H9 (cell line): ENCODE measurements at regions not wholly inside any gene's neighbourhood (a gene's known extent, or its start where the extent isn't known, plus 50 kb on each side); places are given as distances from the start of the nearest gene placed in this dataset.

Experiments
- DNase-seq: peaks from one replicate; pipeline ENCODE4 v3.0.0-alpha.2; 2017
- H2AFZ ChIP-seq: one replicate; pipeline ENCODE4 v1.6.1; 2013; ENCODE audit warnings: mild to moderate bottlenecking, low read length, control low read depth, moderate library complexity
- H2AK5ac ChIP-seq: 2 replicates; pipeline ENCODE4 v1.6.1; 2013; ENCODE audit warnings: low read length, control low read depth, mixed read lengths; ENCODE audit not compliant: insufficient read length
- H2BK120ac ChIP-seq: one replicate; pipeline ENCODE4 v1.6.1; 2013; ENCODE audit warnings: low read depth, mild to moderate bottlenecking, low read length, control low read depth, inconsistent platforms; ENCODE audit not compliant: poor library complexity, severe bottlenecking
- H2BK12ac ChIP-seq: 2 replicates; pipeline ENCODE4 v1.6.1; 2013; ENCODE audit warnings: low read length, control low read depth, mixed read lengths, low read depth; ENCODE audit not compliant: insufficient read length
- H2BK15ac ChIP-seq: 2 replicates; pipeline ENCODE4 v1.6.1; 2013; ENCODE audit warnings: low read depth, low read length, control low read depth
- H2BK20ac ChIP-seq: one replicate; pipeline ENCODE4 v1.6.1; 2013; ENCODE audit warnings: low read depth, mild to moderate bottlenecking, low read length, control low read depth, inconsistent platforms; ENCODE audit not compliant: poor library complexity, severe bottlenecking
- H2BK5ac ChIP-seq: 2 replicates; pipeline ENCODE4 v1.6.1; 2013; ENCODE audit warnings: low read length, control low read depth, mixed read lengths; ENCODE audit not compliant: insufficient read length
- H3K14ac ChIP-seq: 2 replicates; pipeline ENCODE4 v1.6.1; 2013; ENCODE audit warnings: low read length, control low read depth; ENCODE audit not compliant: insufficient read depth
- H3K18ac ChIP-seq: 2 replicates; pipeline ENCODE4 v1.6.1; 2013; ENCODE audit warnings: low read depth, mild to moderate bottlenecking, mixed read lengths, low read length, control low read depth; ENCODE audit not compliant: insufficient read length
- H3K23ac ChIP-seq: 2 replicates; pipeline ENCODE4 v1.6.1; 2013; ENCODE audit warnings: low read length, control low read depth, mixed read lengths, low read depth; ENCODE audit not compliant: insufficient read length
- H3K23me2 ChIP-seq: 2 replicates; pipeline ENCODE4 v1.6.1; 2013; ENCODE audit warnings: low read depth, mild to moderate bottlenecking, mixed read lengths, low read length, control low read depth; ENCODE audit not compliant: insufficient read length, poor library complexity, severe bottlenecking
- H3K27ac ChIP-seq: 2 replicates; pipeline ENCODE4 v1.5.1; 2013; ENCODE audit warnings: low read length, control low read depth, mixed read lengths, low read depth; ENCODE audit not compliant: insufficient read length
- H3K27me3 ChIP-seq: 2 replicates; pipeline ENCODE4 v1.6.1; 2013; ENCODE audit warnings: low read length, control low read depth, inconsistent platforms; ENCODE audit not compliant: insufficient read depth
- H3K4ac ChIP-seq: 2 replicates; pipeline ENCODE4 v1.6.1; 2013; ENCODE audit warnings: low read depth, mild to moderate bottlenecking, control low read depth, inconsistent platforms, low read length, moderate library complexity
- H3K4me1 ChIP-seq: 2 replicates; pipeline ENCODE4 v1.6.1; 2013; ENCODE audit warnings: low read length, control low read depth, inconsistent platforms; ENCODE audit not compliant: insufficient read depth
- H3K4me2 ChIP-seq: 2 replicates; pipeline ENCODE4 v1.6.1; 2013; ENCODE audit warnings: low read length, control low read depth, mixed read lengths; ENCODE audit not compliant: insufficient read length, insufficient read depth
- H3K56ac ChIP-seq: 2 replicates; pipeline ENCODE4 v1.6.1; 2013; ENCODE audit warnings: low read depth, mild to moderate bottlenecking, mixed read lengths, low read length, control low read depth; ENCODE audit not compliant: insufficient read length
- H3K79me1 ChIP-seq: 2 replicates; pipeline ENCODE4 v1.6.1; 2013; ENCODE audit warnings: low read depth, mild to moderate bottlenecking, moderate library complexity, low read length, control low read depth, inconsistent platforms; ENCODE audit not compliant: insufficient read depth, poor library complexity, severe bottlenecking
- H3K79me2 ChIP-seq: 2 replicates; pipeline ENCODE4 v1.6.1; 2013; ENCODE audit warnings: low read length, control low read depth, inconsistent platforms; ENCODE audit not compliant: insufficient read depth
- H3K9ac ChIP-seq: 2 replicates; pipeline ENCODE4 v1.6.1; 2013; ENCODE audit warnings: low read length, control low read depth, mixed read lengths; ENCODE audit not compliant: insufficient read length; ENCODE audit errors: extremely low read depth
- H3K9me3 ChIP-seq: one replicate; pipeline ENCODE4 v1.6.1; 2013; ENCODE audit warnings: low read depth, low read length, inconsistent platforms; ENCODE audit not compliant: control insufficient read depth
- H3T11ph ChIP-seq: one replicate; pipeline ENCODE4 v1.6.1; 2013; ENCODE audit warnings: mild to moderate bottlenecking, low read length, control low read depth, inconsistent platforms
- H4K20me1 ChIP-seq: one replicate; pipeline ENCODE4 v1.6.1; 2013; ENCODE audit not compliant: control insufficient read depth, insufficient read length, insufficient read depth
- H4K5ac ChIP-seq: 2 replicates; pipeline ENCODE4 v1.6.1; 2013; ENCODE audit warnings: low read depth, mild to moderate bottlenecking, mixed read lengths, low read length, control low read depth; ENCODE audit not compliant: insufficient read length
- H4K8ac ChIP-seq: replicated peaks from 2 replicates; pipeline ENCODE4 v1.6.1; 2013; ENCODE audit warnings: low read length, control low read depth, mixed read lengths, low read depth; ENCODE audit not compliant: insufficient read length
- H4K91ac ChIP-seq: 2 replicates; pipeline ENCODE4 v1.6.1; 2013; ENCODE audit warnings: low read depth, mild to moderate bottlenecking, moderate library complexity, mixed read lengths, low read length, control low read depth; ENCODE audit not compliant: insufficient read length
- H3K27ac Mint-ChIP-seq, 3 experiments: 2 replicates in 2 of 3; 3 replicates in 1 of 3; pipeline ENCODE4 v1.8.0; 2020 to 2021; ENCODE audit warnings: mixed read lengths in 3 of 3, mild to moderate bottlenecking in 1 of 3, moderate library complexity in 1 of 3
- H3K27me3 Mint-ChIP-seq: 2 replicates; pipeline ENCODE4 v1.8.0; 2021; ENCODE audit warnings: low read depth, mild to moderate bottlenecking, moderate library complexity, mixed read lengths
- H3K36me3 Mint-ChIP-seq, 3 experiments: 2 replicates in 2 of 3; 3 replicates in 1 of 3; pipeline ENCODE4 v1.8.0; 2020 to 2021; ENCODE audit warnings: low read depth in 3 of 3, mixed read lengths in 3 of 3; ENCODE audit not compliant: insufficient read depth in 1 of 3
- H3K4me1 Mint-ChIP-seq, 2 experiments: 2 replicates each; pipeline ENCODE4 v1.8.0; 2020; ENCODE audit warnings: mixed read lengths in 2 of 2
- H3K4me3 Mint-ChIP-seq, 2 experiments: 2 replicates in 1 of 2; 3 replicates in 1 of 2; pipeline ENCODE4 v1.8.0; 2020 to 2021; ENCODE audit warnings: mild to moderate bottlenecking in 2 of 2, mixed read lengths in 2 of 2, moderate library complexity in 1 of 2
- H3K9me3 Mint-ChIP-seq, 2 experiments: 2 replicates in 1 of 2; 3 replicates in 1 of 2; pipeline ENCODE4 v1.8.0; 2020; ENCODE audit warnings: mild to moderate bottlenecking in 2 of 2, mixed read lengths in 2 of 2, moderate library complexity in 1 of 2
- TF ChIP-seq, protein P1 (sequence below): fragments of 200-600 bp; sonication (generic); conservative IDR thresholded peaks from 3 replicates; pipeline ENCODE4 v1.8.0; 2021; ENCODE audit warnings: antibody characterized with exemption, mild to moderate bottlenecking

DNA sequence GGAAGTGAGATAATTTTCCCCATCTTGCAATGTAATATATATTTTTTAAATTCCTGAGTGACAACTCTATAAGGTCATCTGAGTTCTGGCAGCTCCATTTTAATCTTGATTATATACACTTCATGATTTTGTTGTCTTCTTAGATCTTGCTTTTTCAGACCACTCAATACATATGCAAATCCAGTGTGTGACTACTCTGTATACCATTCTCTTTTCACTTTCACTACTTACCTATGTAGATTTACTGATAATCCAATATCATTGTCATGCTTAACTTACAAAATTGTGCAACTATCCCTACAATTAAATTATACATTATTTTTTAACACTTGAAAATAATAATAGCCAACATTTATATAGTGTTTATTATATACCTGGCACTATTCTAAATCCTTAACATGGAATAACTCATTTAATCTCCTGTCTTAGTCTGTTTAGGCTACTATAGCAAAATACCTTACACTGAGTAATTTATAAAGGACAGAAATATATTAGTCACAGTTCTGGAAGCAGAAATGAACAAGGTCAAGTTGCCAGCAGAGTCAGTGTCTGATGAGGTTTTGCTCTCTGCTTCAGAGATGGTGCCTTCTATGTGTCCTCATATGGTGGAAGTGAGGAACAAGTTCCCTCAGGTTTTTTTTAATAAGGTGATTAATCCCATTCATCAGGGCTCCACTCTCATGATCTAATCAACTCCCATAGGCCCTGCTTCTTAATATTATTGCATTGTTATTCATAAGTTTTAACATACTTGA is 338.5 kb downstream of the TUSC7 start:
- no peaks in the 10 kb centered on the region for H3K23me2 ChIP-seq
- no peak overlapping the region for H3K27ac ChIP-seq
- Mint-ChIP-seq H3K27ac (no peak overlapping the region; a peak in 1 of 7 replicates), H3K9me3 (peaks cover 7 to 10% of the 10 kb centered on the region in 2 experiments), H3K4me1 (peaks cover 28 to 32% of the 10 kb centered on the region in 2 experiments), H3K27me3 (no peaks in the 10 kb centered on the region), H3K36me3 (peaks cover 2 to 12% (median 5%) of the 10 kb centered on the region in 3 experiments; a peak in 4 of 7 replicates), H3K4me3 (no peak overlapping the region)
- H3K79me1 ChIP-seq, result no peaks in the 10 kb centered on the region
- H2AFZ ChIP-seq, result no peak overlapping the region
- no peak overlapping the region for H2BK15ac ChIP-seq
- no peak overlapping the region for H2BK5ac ChIP-seq
- H3K4me1 ChIP-seq, result no peaks in the 10 kb centered on the region
- no peaks in the 10 kb centered on the region for H3K9me3 ChIP-seq
- TF ChIP-seq, protein P1, sequence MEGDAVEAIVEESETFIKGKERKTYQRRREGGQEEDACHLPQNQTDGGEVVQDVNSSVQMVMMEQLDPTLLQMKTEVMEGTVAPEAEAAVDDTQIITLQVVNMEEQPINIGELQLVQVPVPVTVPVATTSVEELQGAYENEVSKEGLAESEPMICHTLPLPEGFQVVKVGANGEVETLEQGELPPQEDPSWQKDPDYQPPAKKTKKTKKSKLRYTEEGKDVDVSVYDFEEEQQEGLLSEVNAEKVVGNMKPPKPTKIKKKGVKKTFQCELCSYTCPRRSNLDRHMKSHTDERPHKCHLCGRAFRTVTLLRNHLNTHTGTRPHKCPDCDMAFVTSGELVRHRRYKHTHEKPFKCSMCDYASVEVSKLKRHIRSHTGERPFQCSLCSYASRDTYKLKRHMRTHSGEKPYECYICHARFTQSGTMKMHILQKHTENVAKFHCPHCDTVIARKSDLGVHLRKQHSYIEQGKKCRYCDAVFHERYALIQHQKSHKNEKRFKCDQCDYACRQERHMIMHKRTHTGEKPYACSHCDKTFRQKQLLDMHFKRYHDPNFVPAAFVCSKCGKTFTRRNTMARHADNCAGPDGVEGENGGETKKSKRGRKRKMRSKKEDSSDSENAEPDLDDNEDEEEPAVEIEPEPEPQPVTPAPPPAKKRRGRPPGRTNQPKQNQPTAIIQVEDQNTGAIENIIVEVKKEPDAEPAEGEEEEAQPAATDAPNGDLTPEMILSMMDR, result no peak
- H3K56ac ChIP-seq, result no peak overlapping the region
- DNase-seq, result no peak
- no peak overlapping the region for H4K8ac ChIP-seq
- H3K14ac ChIP-seq, result no peak overlapping the region
- H3K9ac ChIP-seq, result no peak overlapping the region
- H3K18ac ChIP-seq, result no peak overlapping the region
- H2AK5ac ChIP-seq, result no peak overlapping the region
- H2BK120ac ChIP-seq, result no peak overlapping the region
- no peaks in the 10 kb centered on the region for H3K79me2 ChIP-seq
- H3K4ac ChIP-seq, result no peak overlapping the region
- no peak overlapping the region for H3K23ac ChIP-seq
- H4K5ac ChIP-seq, result no peak overlapping the region
- H2BK12ac ChIP-seq, result no peak overlapping the region
- H4K91ac ChIP-seq, result no peak overlapping the region
- no peaks in the 10 kb centered on the region for H4K20me1 ChIP-seq
- no peak overlapping the region for H3T11ph ChIP-seq
- no peak overlapping the region for H3K4me2 ChIP-seq
- H3K27me3 ChIP-seq, result no peaks in the 10 kb centered on the region
- no peak overlapping the region for H2BK20ac ChIP-seq
